Keratinocyte (primary cell): ENCODE measurements at regions not wholly inside any gene's neighbourhood (a gene's known extent, or its start where the extent isn't known, plus 50 kb on each side); places are given as distances from the start of the nearest gene placed in this dataset.

Experiments used
- DNase-seq: peaks from one replicate; pipeline ENCODE4 v3.0.0-alpha.2; 2011; ENCODE audit warnings: low read depth, missing footprints, low spot score
- FAIRE-seq: peaks from 2 replicates; lab custom pipeline; 2011; peaks lifted over from hg19 to GRCh38; lab: Jason Lieb, UNC
- H2AFZ ChIP-seq: 2 replicates; pipeline ENCODE4 v1.6.0; 2012; ENCODE audit warnings: low read length, control low read depth, inconsistent platforms; ENCODE audit not compliant: control insufficient read depth
- H3K27ac ChIP-seq: 2 replicates; pipeline ENCODE4 v1.5.1; 2011; ENCODE audit warnings: low read length; ENCODE audit not compliant: control insufficient read depth, insufficient read depth
- H3K27me3 ChIP-seq: 3 replicates; pipeline ENCODE4 v1.6.0; 2011; ENCODE audit warnings: low read length; ENCODE audit not compliant: control insufficient read depth, insufficient read depth; ENCODE audit errors: extremely low read depth
- H3K36me3 ChIP-seq, 2 experiments: 2 replicates in 1 of 2; 3 replicates in 1 of 2; pipeline ENCODE4 v1.5.1; 2011; ENCODE audit warnings: low read length in 2 of 2, mild to moderate bottlenecking in 1 of 2; ENCODE audit not compliant: control insufficient read depth in 2 of 2, insufficient read depth in 2 of 2; ENCODE audit errors: extremely low read depth in 1 of 2
- H3K4me1 ChIP-seq: 3 replicates; pipeline ENCODE4 v1.5.1; 2011; ENCODE audit warnings: low read length; ENCODE audit not compliant: control insufficient read depth, insufficient read depth; ENCODE audit errors: extremely low read depth
- H3K4me2 ChIP-seq: 3 replicates; pipeline ENCODE4 v1.6.0; 2011; ENCODE audit warnings: low read depth, low read length; ENCODE audit not compliant: control insufficient read depth, insufficient read depth; ENCODE audit errors: extremely low read depth
- H3K4me3 ChIP-seq, 3 experiments: fragments of 200-600 bp in 1 of 3; sonication (generic) in 1 of 3; 2 replicates in 2 of 3; 3 replicates in 1 of 3; pipeline ENCODE4 v1.5.1; 2011 to 2016; ENCODE audit warnings: low read length in 3 of 3, mild to moderate bottlenecking in 3 of 3, control low read depth in 2 of 3, inconsistent platforms in 1 of 3, low read depth in 1 of 3, mixed read lengths in 1 of 3, mixed run types in 1 of 3, moderate library complexity in 1 of 3; ENCODE audit not compliant: control insufficient read depth in 2 of 3, insufficient read depth in 2 of 3; ENCODE audit errors: extremely low read depth in 1 of 3
- H3K79me2 ChIP-seq: 2 replicates; pipeline ENCODE4 v1.6.0; 2012; ENCODE audit warnings: low read length; ENCODE audit not compliant: control insufficient read depth, insufficient read depth
- H3K9ac ChIP-seq: 3 replicates; pipeline ENCODE4 v1.6.0; 2011; ENCODE audit warnings: low read length; ENCODE audit not compliant: control insufficient read depth, insufficient read depth; ENCODE audit errors: extremely low read depth
- H3K9me1 ChIP-seq: 3 replicates; pipeline ENCODE4 v1.6.0; 2011; ENCODE audit warnings: low read length; ENCODE audit not compliant: control insufficient read depth, insufficient read depth; ENCODE audit errors: extremely low read depth
- H3K9me3 ChIP-seq: 2 replicates; pipeline ENCODE4 v1.5.1; 2012; ENCODE audit warnings: low read depth, low read length; ENCODE audit not compliant: control insufficient read depth
- H4K20me1 ChIP-seq: 3 replicates; pipeline ENCODE4 v1.6.0; 2011; ENCODE audit warnings: low read length; ENCODE audit not compliant: control insufficient read depth, insufficient read depth; ENCODE audit errors: extremely low read depth
- EZH2 ChIP-seq: IDR thresholded peaks from one replicate; pipeline ENCODE4 v1.6.1; 2012; ENCODE audit warnings: inconsistent platforms, mild to moderate bottlenecking, low read length, moderate library complexity
- dilution Hi-C: fragments of 300-500 bp; cut with MboI; formaldehyde crosslinking; loops from one replicate; pipeline ENCODE4 v1.7.0; 2020; ENCODE audit warnings: low sequenced_read_pairs; ENCODE audit not compliant: extremely low pct_ligation_motif_present
- TF ChIP-seq, protein P1 (sequence below), 3 experiments: IDR thresholded peaks in 1 of 3; conservative IDR thresholded peaks in 1 of 3; optimal IDR thresholded peaks in 1 of 3; 2 replicates in 2 of 3; 3 replicates in 1 of 3; pipeline versions ENCODE3 to v1.5.1; 2011; ENCODE audit warnings: low read length in 3 of 3, mild to moderate bottlenecking in 3 of 3, moderate library complexity in 2 of 3, control low read depth in 1 of 3, inconsistent platforms in 1 of 3; ENCODE audit not compliant: insufficient read depth in 2 of 3; ENCODE audit errors: extremely low read depth in 1 of 3

DNA sequence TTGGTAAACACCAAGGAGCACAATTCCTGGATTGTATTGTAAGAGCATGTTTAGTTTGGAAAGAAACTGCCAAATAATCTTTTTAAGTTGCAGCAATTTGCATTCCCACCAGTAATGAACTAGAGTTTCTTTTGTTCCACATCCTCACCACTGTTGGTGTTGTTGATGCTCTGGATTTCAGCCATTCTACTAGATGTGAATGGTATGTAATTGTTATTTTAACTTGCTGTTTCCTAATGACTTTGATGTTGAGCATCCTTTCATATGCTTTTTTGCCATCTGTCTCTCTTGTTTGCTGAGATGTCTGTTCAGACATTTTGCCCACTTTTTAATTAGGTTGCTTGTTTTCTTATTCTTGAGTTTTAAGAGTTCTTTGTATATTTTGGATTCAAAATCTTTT lies 1654.1 kb downstream of the GRIK2 start:
- no peak for DNase-seq
- Histone ChIP-seq H3K4me3 (no peak overlapping the region), H4K20me1 (no peaks in the 10 kb centered on the region), H3K9ac (no peak overlapping the region), H3K79me2 (no peaks in the 10 kb centered on the region), H3K9me1 (no peaks in the 10 kb centered on the region), H2AFZ (no peak overlapping the region), H3K27ac (no peak overlapping the region), H3K4me1 (no peaks in the 10 kb centered on the region), H3K4me2 (no peak overlapping the region), H3K9me3 (no peaks in the 10 kb centered on the region), H3K36me3 (no peaks in the 10 kb centered on the region), H3K27me3 (no peaks in the 10 kb centered on the region)
- FAIRE-seq: no peak
- dilution Hi-C loops: no loop called here
- TF ChIP-seq EZH2: no peak
- TF ChIP-seq, protein P1, sequence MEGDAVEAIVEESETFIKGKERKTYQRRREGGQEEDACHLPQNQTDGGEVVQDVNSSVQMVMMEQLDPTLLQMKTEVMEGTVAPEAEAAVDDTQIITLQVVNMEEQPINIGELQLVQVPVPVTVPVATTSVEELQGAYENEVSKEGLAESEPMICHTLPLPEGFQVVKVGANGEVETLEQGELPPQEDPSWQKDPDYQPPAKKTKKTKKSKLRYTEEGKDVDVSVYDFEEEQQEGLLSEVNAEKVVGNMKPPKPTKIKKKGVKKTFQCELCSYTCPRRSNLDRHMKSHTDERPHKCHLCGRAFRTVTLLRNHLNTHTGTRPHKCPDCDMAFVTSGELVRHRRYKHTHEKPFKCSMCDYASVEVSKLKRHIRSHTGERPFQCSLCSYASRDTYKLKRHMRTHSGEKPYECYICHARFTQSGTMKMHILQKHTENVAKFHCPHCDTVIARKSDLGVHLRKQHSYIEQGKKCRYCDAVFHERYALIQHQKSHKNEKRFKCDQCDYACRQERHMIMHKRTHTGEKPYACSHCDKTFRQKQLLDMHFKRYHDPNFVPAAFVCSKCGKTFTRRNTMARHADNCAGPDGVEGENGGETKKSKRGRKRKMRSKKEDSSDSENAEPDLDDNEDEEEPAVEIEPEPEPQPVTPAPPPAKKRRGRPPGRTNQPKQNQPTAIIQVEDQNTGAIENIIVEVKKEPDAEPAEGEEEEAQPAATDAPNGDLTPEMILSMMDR (optimal IDR thresholded peaks at IDR 0.05 in 1 of 3, IDR thresholded peaks at IDR 0.05 in 1 of 3, conservative IDR thresholded peaks at IDR 0.05 in 1 of 3; ENCODE audit: extremely low read depth in 1 of 3, insufficient read depth in 2 of 3, low read length in 3 of 3): no peak

DNA sequence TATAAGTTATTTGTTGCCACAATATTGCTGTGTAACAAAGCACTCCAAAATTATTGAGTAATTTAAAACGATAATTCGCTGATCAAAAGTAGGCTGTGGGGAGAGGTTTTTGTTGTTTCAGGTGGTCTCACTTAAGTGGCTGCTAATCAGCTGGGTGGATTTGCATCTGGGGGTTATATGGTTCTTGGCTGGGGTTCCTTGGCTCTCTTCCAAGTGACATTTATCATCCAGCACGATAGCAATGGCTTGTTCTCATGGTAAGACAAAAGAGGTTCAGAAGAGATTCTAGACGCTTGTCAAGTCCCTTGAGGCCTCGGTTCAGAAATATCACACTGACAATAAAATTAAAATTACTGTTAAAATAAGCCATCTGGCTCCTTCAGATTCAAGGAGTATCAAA lies 1648.8 kb downstream of the GRIK2 start:
- TF ChIP-seq EZH2: no peak
- TF ChIP-seq, protein P1 (optimal IDR thresholded peaks at IDR 0.05 in 1 of 3, IDR thresholded peaks at IDR 0.05 in 1 of 3, conservative IDR thresholded peaks at IDR 0.05 in 1 of 3; ENCODE audit: extremely low read depth in 1 of 3, insufficient read depth in 2 of 3, low read length in 3 of 3): no peak
- no peaks in the 10 kb centered on the region for H3K4me1 ChIP-seq
- H3K9me1 ChIP-seq: no peaks in the 10 kb centered on the region
- no peaks in the 10 kb centered on the region for H3K9me3 ChIP-seq
- FAIRE-seq (no peak), DNase-seq (no peak)
- H3K27ac ChIP-seq: no peak overlapping the region
- no peaks in the 10 kb centered on the region for H3K36me3 ChIP-seq
- no peak overlapping the region for H2AFZ ChIP-seq
- no peak overlapping the region for H3K9ac ChIP-seq
- no peaks in the 10 kb centered on the region for H3K79me2 ChIP-seq
- no peaks in the 10 kb centered on the region for H4K20me1 ChIP-seq
- H3K4me3 ChIP-seq: no peak overlapping the region
- dilution Hi-C loops: no loop called here
- no peak overlapping the region for H3K4me2 ChIP-seq
- no peaks in the 10 kb centered on the region for H3K27me3 ChIP-seq
